ENCODE measurements at regions not wholly inside any gene's neighbourhood (a gene's known extent, or its start where the extent isn't known, plus 50 kb on each side); places are given as distances from the start of the nearest gene placed in this dataset.

GRCh38 chrX:84690228-84690627 lies 188.0 kb upstream of the HDX start:
- no peak for TF ChIP-seq CTCF (IDR thresholded peaks at IDR 0.05; ENCODE audit: low read depth, low read length)
- TF ChIP-seq EZH2phosphoT487 (IDR thresholded peaks at IDR 0.05; ENCODE audit: low read depth) = no peak

Data from OCI-LY3 (cell line).